GM18508 (cell line): ENCODE measurements at regions not wholly inside any gene's neighbourhood (a gene's known extent, or its start where the extent isn't known, plus 50 kb on each side); places are given as distances from the start of the nearest gene placed in this dataset.

Experiments used
- ATAC-seq: cut with Tn5 transposase; IDR thresholded peaks from one replicate; pipeline ENCODE4 v1.9.1; 2021; ENCODE audit warnings: moderate number of reproducible peaks; ENCODE audit not compliant: insufficient read depth, unreplicated experiment

DNA sequence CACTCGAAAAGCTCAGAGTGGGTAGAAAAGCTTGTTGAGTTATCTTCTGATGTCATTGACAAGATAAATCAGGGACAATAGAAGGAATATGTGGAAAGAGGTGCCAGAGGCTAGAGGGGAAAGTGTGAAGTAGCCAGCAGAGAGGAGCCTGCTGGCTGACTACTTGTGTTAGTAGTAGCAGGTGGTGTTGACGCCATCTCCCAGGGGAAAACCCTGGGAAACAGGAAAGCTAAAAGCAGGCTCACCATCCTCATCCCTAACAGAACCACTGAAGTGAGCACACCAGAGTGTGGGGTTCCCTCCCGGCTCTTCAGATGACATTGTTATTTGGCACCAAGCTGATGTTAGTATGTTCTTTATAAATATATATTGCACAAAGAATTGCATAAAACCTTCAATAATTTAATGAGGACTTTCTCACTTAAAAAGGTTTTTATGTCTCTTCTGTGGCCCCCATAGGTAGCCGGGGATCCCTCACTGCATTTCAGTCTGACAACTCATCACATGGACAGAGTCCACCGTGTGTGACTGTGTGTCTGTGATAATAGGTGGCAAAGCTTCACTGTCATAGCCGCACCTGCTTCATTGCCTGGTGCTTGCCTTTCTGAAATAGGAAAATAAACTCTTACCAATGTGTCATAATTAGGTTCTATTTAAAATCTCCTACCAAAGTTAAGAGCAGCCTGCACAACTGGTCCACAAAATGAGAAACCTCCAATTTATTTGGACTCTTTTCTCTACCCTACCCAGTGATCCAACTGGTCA is 63.2 kb upstream of the TOP3B start:
- ATAC-seq: no peak

DNA sequence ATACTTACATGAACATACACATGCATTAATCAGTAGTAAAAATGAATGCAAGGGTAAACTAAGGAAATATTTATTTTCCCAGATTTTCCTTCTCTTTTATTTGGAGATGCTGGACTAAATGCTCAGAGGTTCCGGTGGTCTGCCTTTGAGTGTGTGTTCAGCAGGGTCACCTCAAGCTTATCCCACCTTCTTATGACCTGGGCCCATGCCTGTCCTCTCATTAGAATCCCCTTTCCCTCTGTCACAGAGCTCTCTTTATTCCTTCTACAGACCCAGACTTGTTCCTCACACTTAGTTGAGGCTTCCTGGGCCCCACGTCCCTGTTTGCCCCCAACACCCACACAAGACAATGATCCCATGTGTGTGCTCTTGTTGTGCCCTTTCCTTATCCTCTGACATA is 61.6 kb upstream of the TOP3B start:
- no peak for ATAC-seq

DNA sequence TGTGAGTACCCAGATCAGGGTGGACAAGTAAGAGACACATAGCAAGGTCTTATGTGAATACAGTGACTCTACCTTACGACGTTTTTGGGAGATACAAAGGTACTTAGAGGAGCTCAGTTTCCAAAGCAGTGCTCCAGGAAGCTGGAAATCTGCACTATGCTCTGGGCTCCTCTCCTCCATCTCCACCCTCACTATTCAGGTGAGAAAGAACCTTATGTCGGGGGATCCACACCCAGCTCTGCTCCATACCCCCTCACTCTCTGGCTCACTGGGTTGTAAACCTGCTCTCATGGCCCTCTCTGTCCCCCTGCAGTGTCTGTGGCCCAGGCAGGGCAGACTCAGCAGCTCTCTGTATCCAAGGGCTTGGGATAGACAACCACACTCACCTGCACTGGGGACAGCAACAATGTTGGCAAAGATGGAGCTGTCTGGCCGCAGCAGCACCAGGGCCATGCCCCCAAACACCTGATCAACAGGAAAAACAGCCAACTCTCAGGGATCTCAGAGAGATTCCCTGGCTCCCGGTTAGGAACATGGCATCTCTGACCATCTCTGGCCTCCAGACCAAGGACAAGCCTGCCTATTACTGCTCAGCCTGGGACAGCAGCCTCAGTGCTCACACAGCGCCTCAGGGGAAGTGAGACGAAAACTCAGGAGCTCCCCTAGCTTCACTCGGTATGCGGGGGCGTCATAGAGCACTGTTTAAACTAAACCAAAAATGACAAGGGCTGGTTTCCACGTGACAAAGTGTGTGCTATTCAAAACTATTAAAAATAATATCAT is 60.9 kb upstream of the TOP3B start:
- no peak for ATAC-seq

DNA sequence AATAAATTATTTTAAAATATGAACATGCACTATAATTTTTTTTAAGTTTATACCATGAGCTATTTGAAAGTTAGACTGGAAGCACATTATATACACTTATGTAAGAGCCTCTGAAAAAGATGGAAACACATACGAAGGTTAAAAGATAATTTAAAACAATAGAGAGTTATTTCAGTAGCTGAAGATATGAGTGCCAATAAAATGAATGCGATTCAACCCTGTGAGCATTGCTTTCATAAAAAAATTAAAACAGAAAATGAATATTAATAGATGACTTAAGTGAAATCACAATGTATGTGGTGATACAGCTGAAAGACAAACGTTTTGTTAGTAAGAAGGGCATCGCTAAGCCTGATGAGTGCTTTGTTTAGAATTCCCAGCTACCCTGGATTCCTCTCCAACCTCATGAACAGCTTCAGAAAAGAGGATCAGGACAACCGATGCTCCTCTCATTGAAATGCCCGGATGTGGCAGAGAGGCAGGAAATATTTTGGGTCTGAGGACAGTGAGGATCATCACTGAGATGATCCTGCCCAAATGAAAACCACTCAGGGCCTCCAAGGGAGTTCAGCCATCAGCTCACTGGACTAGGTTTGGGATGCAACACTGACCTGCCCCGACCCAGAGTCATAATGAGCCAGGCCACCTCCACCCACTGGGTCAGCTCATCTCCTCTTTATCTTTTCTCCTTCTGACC is 60.2 kb upstream of the TOP3B start:
- no peak for ATAC-seq

DNA sequence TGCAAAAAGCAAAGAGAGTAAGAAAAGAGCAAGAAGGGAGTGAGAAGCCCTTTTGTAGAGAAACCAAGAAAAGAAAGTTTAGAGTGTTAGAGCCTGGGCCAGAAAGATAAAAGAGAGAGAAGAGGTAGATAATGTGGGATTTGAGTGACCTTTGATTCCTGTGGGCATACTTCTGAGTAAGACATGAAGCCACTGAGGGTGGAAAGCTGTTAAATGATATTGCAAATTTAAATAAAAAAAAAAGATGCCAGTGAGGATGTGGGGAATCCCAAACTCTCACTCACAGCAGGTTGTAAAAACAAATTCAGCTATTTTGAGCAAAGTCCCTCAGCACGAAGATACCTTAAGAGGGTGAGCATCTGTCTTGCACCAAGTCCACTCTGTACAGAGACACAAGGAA is 59.4 kb upstream of the TOP3B start:
- ATAC-seq: no peak

DNA sequence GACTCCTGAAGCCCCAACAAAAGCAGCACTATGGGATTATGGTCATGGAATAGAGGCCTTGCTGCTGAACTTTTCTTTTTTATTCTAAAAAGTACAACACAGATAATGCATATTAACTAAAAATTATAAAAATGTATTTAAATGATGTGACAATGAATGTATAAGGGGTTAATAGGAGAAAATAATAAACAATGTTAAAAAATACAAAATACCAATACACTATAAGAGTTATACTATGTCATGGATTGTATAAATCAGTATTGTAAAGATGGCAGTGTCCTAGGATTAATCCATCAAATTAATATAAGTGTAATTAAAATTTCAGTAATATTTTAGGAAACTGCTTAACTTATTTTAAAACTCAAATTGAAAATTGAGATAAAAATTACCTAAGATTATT is 58.3 kb upstream of the TOP3B start:
- ATAC-seq: no peak

DNA sequence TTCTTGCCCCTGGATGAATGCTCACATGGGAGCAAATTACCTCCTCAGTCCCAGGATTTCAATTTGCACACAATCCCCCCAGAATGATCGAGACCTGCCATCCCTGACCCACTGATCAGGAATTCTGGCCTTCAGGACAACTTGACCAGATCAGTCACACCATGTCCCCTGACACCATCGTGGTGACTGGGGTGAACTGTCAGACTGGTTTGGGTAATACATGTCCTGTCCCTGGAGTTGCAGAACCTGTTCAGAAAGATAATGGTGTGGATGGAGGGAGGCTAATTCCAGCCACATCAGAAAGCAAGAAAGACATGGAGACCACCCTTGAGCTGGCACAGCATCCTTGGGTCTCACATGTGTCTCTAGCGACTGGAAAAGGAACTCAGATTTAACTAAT is 57.9 kb upstream of the TOP3B start:
- ATAC-seq: no peak

DNA sequence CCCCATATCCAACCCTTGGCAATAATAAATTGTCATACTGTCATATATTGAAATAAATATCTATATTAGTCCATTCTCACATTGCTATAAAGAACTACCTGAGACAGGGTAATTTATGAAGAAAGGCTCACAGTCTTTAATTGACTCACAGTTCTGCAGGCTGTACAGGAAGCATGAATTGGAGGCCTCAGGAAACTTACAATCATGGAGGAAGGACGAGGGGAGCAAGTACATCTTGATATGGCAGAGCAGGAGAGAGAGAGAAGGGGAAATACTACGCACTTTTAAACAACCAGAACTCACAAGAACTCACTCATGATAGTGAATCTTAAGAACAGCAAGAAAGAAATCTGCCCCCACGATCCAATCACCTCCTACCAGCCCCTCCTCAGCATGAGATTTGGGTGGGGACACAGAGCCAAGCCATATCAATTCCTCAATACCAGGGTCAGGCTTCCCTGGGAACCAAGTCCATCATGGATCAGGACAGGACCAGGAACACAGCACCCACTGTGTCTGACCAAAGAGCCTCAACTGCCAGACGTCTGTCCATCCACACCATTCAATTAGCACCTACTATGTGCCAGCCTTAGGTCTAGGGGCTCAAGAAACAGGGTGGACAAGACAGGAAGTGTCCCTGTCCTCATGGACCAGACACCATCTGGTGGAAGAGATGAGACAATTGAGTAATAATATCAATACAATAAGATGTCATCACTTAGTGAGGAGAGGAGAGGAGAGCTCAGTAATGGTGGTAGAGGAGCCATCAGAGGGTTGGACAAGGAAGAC is 56.9 kb upstream of the TOP3B start:
- no peak for ATAC-seq

DNA sequence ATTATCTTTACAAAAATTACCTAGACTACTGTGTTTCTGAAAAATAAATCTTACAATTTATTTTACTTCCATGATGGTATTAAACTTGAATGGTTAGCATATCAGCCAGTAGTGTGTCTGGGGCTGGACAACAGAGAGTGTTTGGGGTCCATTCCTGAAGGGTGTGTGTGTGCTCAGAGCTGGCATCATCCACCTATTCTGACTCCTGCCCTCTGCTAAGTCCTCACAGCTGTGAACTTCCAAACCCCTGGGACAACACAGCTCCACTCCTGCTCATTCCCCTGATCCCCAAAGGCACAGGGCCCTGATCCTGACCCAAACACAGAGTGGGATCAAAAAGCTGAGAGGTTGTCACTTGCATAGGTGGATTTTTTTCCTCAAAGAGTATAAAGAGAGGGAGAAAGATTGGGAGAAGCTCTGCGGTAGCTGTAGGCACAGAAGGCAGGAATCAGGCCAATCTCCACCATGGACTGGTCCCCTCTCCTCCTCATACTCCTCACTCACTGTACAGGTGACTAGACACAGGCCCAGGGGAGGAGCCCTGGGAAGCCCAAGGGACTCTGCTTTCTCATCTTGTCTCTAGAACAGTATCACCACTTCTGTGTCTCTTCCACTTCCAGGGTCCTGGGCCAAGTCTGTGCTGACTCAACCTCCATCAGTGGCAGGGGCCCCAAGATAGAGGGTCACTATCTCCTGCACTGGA is 55.7 kb upstream of the TOP3B start:
- ATAC-seq: no peak

DNA sequence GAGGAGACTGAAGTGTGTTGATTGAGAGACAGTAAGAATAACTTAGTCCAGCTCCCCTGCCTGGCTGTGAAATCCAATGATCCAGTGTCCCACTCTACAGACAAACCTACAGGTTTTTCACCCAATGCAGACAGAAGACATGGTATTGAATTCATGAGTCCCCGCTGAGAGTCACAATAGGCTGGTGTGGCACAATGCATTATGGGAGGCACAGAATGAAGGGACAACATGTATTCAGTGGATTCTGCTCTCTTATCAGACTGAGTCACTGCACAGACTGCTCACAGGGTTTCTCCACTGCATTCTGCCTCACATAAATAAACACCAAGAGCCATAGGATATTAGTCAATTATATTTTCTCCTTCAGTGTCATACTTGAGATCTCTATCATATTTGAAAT is 55.2 kb upstream of the TOP3B start:
- ATAC-seq: no peak

DNA sequence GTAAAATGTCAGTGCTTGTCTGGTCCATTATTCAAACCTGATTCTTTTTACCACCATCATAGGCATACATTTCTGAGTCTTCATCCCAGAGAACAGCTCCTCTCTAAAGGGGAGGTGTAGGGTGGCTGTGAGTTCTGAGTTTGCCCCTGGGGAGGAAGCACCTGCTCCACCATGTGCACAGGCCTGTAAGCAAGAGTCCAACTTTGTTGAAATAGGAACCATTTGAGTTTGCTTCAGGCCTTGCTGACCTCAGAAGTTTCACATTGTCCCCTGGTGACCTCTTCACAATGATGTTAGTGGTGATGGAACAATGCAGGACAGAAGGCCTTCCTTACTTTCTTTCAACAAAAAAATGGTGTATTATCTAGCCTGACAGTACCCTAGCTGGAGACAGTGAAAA is 54.6 kb upstream of the TOP3B start:
- ATAC-seq: no peak

DNA sequence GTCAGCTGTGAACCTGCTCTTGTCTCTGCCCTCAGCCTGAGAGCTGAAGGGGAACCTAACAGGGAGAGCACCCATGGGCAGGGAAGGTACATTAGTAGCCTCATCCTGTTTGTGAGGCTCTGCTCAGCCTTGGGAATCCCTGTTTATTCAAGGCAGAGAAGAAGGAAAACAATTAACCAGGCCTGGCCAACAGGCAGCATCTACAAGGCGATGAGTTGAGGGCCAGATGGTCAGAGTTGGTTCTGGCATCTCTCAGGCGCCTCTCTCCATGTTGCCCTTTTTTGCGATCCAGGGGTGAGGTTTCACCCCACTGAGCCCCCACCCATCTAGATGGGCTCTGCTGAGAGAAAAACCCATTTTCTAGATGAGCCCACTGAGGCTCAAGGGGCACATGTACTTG is 54.0 kb upstream of the TOP3B start:
- no peak for ATAC-seq

DNA sequence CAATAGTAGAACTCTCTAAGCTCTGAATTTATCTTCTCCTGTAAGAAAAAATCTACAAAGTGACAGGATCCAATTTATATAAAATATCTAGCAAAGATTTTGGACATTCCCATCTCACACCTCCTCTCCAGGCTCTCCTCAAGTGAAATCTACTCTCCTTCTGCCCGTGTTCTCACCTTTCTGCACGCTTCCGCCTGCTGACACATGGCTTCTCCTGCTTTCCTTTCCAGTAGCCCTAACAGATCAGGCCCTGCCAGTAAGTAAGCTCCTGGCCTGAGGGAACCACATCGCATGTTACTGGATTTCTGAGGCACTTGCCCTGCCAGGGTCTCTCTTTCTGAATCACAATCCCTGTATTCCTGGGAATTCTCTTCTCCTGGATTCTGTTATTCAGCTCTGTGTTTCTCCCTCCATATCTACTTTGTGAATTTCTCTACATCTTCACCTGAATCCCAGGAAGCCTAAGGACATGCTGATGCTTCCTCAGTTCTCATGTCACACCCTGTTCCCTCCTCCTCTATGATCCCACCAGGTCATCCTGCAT is 53.3 kb upstream of the TOP3B start:
- no peak for ATAC-seq

DNA sequence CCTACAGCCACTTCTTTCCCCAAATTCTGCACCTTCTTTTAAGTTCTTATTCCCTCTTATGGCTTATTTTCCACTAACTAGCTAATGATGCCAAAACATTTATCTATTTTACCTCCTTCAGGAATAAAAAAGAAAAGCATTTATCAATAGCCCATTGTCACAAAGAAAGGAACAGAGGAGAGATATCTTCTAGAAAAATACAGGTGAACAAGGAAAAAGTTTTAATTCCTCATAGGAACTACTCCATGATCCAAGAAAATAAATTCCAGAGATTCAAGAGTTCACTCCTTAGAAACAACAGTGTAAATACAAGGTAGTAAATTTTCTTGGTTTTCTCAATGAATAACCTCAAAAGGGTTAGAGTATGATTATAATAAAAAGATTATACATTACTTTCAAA is 52.6 kb upstream of the TOP3B start:
- ATAC-seq: no peak

DNA sequence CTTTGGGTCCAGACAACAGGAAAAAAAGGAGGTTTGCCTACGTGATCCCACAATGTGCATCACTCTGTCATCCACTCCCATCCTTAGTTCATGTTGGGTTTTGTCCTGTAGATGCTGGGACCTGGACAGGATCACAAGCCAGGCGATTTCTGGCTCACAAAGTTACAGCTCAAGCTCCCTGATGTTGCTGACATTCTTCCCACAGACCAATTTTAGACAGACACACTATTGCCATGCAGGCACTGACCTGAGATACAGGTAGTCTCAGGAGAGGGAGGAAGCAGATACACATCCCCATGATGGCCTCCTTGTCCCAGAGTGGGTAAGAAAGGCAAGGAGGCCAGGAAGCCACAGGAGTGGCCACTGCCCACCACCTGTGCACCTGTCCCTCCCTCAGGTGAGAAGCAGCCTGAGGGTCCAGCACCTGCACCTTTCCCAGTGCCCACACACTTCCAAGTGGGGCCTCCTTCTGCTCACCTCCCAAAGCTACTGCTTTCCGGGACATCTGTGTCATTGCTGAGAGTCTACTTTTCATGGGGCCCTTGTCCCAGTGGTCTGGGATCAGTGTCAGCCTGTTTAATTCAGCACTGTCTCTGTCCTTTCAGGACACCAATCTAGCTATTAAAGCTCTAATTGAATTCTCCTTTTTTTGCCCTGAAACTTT is 52.0 kb upstream of the TOP3B start:
- ATAC-seq: no peak

DNA sequence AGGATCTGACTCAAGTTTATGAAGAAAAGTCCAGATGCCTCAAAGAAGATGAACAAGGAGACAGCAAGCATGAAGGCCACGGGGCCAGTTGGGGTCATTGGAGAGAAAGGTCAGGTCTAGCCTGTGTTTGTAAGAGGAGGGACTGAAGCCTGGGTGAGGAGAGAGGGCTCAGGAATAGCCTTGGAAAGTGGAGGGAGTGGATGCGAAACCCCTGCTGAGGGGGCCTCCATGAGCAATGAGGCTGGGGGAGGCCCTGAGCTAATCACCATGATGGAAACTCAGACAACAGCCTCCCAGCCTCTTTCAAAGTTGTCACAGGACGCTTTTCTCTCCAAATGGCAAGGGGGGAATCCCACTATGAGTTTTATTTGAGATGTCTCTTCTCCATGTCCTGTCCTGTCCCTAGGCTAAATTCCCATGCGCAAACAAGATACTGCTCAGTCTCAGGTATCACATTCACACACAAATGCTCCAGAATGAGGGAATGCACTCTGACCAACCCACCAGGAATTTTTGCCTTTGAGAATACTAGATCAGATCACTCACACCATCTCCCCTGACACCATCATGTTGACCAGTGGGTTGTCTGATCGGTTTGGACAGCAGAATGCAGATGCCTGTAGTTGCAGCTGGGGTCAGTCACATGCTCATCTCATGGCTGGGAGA is 51.3 kb upstream of the TOP3B start:
- ATAC-seq: no peak

DNA sequence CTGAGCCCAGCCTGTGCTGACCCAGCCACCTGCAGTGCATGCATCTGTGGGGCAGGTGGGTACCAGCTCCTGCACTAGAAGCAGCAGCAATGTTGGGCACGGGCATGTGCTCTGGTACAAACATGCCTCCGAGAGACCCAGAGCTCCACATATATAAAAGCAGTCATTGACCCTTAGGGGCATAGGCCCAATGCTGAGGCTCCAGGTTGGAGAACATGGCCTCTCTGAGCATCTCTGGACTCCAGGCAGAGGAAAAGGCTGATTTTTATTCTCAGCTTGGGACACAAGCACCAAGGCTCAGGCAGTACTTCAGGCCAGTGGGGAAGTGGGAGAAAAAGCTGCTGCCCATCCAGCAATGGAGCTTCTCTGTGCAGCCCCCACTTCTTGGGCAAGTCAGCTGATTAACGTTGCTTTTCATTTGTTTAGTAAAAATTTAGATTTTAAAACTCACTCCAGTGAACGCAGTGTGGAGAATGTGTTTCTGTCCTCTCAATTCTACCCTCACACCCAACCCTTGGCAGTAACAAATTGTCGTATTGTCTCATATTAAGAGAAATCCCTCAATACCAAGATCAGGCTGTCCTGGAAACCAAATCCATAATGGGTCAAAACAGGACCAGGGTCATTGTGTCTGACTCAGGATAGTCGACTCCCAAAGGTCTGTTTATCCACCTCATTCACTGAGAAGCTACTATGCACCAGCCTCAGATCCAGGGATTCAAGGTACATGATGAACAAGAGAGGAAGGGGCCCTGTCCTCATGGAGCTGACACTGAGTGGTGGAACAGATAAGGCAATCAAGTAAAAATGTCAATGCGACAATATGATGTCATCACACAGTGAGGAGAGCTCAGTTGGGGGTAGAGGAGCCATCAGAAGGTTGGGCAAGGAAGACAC is 50.6 kb upstream of the TOP3B start:
- ATAC-seq: no peak
